Renal cortex interstitium (tissue), 11 donors: ENCODE measurements at regions not wholly inside any gene's neighbourhood (a gene's known extent, or its start where the extent isn't known, plus 50 kb on each side); places are given as distances from the start of the nearest gene placed in this dataset.

Source experiments
- DNase-seq, 11 donors: peaks; one replicate each; pipeline ENCODE4 v3.0.0-alpha.2; 2013; ENCODE audit warnings: low read depth in 9 of 11, low spot score in 4 of 11; ENCODE audit errors: extremely low read depth in 1 of 11

- DNase-seq: no peak
These were observed 247.8 kb downstream of the ENGASE start for GRCh38 chr17:79322211-79323123.

- no peak for DNase-seq
These were observed 245.7 kb downstream of the ENGASE start for GRCh38 chr17:79320331-79320730.

- DNase-seq: no peak
These were observed 243.3 kb downstream of the ENGASE start for GRCh38 chr17:79317916-79318315.

- no peak for DNase-seq
These were observed 242.2 kb downstream of the ENGASE start for GRCh38 chr17:79316805-79317204.

- DNase-seq: no peak
These were observed 240.9 kb downstream of the ENGASE start for GRCh38 chr17:79315358-79316105.

GRCh38 chr17:79314617-79315357, 240.2 kb downstream of the ENGASE start:
- no peak for DNase-seq

GRCh38 chr17:79311373-79311772, 236.7 kb downstream of the ENGASE start:
- no peak for DNase-seq

GRCh38 chr17:79306424-79307318, 232.0 kb downstream of the ENGASE start:
- DNase-seq: peak in 4 of 11 donors; percentile 14 to 42 (median 29)

- peak in 3 of 11 donors; percentile 18 to 32 (median 24) for DNase-seq
These were observed 231.3 kb downstream of the ENGASE start for GRCh38 chr17:79305768-79306423.

- peak in 1 of 11 donors; percentile 24 for DNase-seq
These were observed 230.7 kb downstream of the ENGASE start for GRCh38 chr17:79305376-79305767.

- DNase-seq: peak in 1 of 11 donors; percentile 12
These were observed 230.3 kb downstream of the ENGASE start for GRCh38 chr17:79304884-79305283.

- DNase-seq: no peak
These were observed 229.1 kb downstream of the ENGASE start for GRCh38 chr17:79303641-79304205.

GRCh38 chr17:79301469-79301868, 226.8 kb downstream of the ENGASE start:
- no peak for DNase-seq

GRCh38 chr17:79299349-79299748, 224.7 kb downstream of the ENGASE start:
- DNase-seq: no peak

GRCh38 chr17:79298799-79299198, 224.2 kb downstream of the ENGASE start:
- no peak for DNase-seq

GRCh38 chr17:79296243-79296642, 221.6 kb downstream of the ENGASE start:
- no peak for DNase-seq

GRCh38 chr17:79295307-79295706, 220.7 kb downstream of the ENGASE start:
- DNase-seq: no peak
